Trophoblast cell (in vitro differentiated cells and primary cell): ENCODE measurements at regions not wholly inside any gene's neighbourhood (a gene's known extent, or its start where the extent isn't known, plus 50 kb on each side); places are given as distances from the start of the nearest gene placed in this dataset.

Experiments
- DNase-seq, 2 donors: peaks; one replicate each; pipeline ENCODE4 v3.0.0-alpha.2; 2016
- H2AFZ ChIP-seq: 2 replicates; pipeline ENCODE4 v1.6.1; 2013; ENCODE audit warnings: low read length, moderate library complexity, mild to moderate bottlenecking; ENCODE audit not compliant: insufficient read depth, poor library complexity
- H2AK5ac ChIP-seq: 2 replicates; pipeline ENCODE4 v1.6.1; 2013; ENCODE audit warnings: mild to moderate bottlenecking, low read length
- H2BK120ac ChIP-seq: 2 replicates; pipeline ENCODE4 v1.6.1; 2013; ENCODE audit warnings: low read length, mild to moderate bottlenecking, moderate library complexity; ENCODE audit not compliant: insufficient read depth, poor library complexity
- H2BK12ac ChIP-seq: 2 replicates; pipeline ENCODE4 v1.6.1; 2013; ENCODE audit warnings: mild to moderate bottlenecking, low read length, moderate library complexity
- H2BK5ac ChIP-seq: 2 replicates; pipeline ENCODE4 v1.6.1; 2013; ENCODE audit warnings: low read length, low read depth, moderate library complexity, mild to moderate bottlenecking; ENCODE audit not compliant: poor library complexity
- H3K14ac ChIP-seq: 2 replicates; pipeline ENCODE4 v1.6.1; 2013; ENCODE audit warnings: mild to moderate bottlenecking, low read length
- H3K18ac ChIP-seq: 2 replicates; pipeline ENCODE4 v1.6.1; 2013; ENCODE audit warnings: mild to moderate bottlenecking, low read length
- H3K23ac ChIP-seq: 2 replicates; pipeline ENCODE4 v1.6.1; 2013; ENCODE audit warnings: low read length
- H3K27ac ChIP-seq: 2 replicates; pipeline ENCODE4 v1.5.1; 2013; ENCODE audit warnings: low read depth, mild to moderate bottlenecking, inconsistent platforms, low read length, moderate library complexity
- H3K27me3 ChIP-seq: 2 replicates; pipeline ENCODE4 v1.6.1; 2013; ENCODE audit warnings: inconsistent platforms, mild to moderate bottlenecking, low read length, moderate library complexity; ENCODE audit not compliant: insufficient read depth
- H3K36me3 ChIP-seq, 2 experiments: 1 replicate in 1 of 2; 2 replicates in 1 of 2; pipeline ENCODE4 v1.6.1; 2013; ENCODE audit warnings: low read length in 2 of 2, mild to moderate bottlenecking in 2 of 2, moderate library complexity in 1 of 2; ENCODE audit not compliant: insufficient read depth in 2 of 2, control insufficient read depth in 1 of 2
- H3K4ac ChIP-seq: 2 replicates; pipeline ENCODE4 v1.6.1; 2013; ENCODE audit warnings: low read depth, mild to moderate bottlenecking, low read length, moderate library complexity
- H3K4me1 ChIP-seq, 2 experiments: 1 replicate in 1 of 2; 2 replicates in 1 of 2; pipeline ENCODE4 v1.6.1; 2013; ENCODE audit warnings: low read length in 2 of 2, mild to moderate bottlenecking in 2 of 2, moderate library complexity in 1 of 2; ENCODE audit not compliant: insufficient read depth in 2 of 2, control insufficient read depth in 1 of 2
- H3K4me2 ChIP-seq: 2 replicates; pipeline ENCODE4 v1.6.1; 2013; ENCODE audit warnings: inconsistent platforms, mild to moderate bottlenecking, low read length, moderate library complexity
- H3K4me3 ChIP-seq: 2 replicates; pipeline ENCODE4 v1.5.1; 2013; ENCODE audit warnings: mild to moderate bottlenecking, low read depth, low read length, inconsistent platforms
- H3K79me1 ChIP-seq: one replicate; pipeline ENCODE4 v1.6.1; 2013; ENCODE audit warnings: low read length
- H3K79me2 ChIP-seq: 2 replicates; pipeline ENCODE4 v1.6.1; 2013; ENCODE audit warnings: low read length, mild to moderate bottlenecking; ENCODE audit not compliant: control insufficient read depth, insufficient read depth, poor library complexity
- H3K9ac ChIP-seq: 2 replicates; pipeline ENCODE4 v1.6.1; 2013; ENCODE audit warnings: mild to moderate bottlenecking, low read length
- H3K9me3 ChIP-seq: 2 replicates; pipeline ENCODE4 v1.6.1; 2013; ENCODE audit warnings: low read depth, mild to moderate bottlenecking, control low read depth, inconsistent platforms, low read length; ENCODE audit not compliant: insufficient read depth
- H4K12ac ChIP-seq: 2 replicates; pipeline ENCODE4 v1.6.1; 2013; ENCODE audit warnings: low read depth, mild to moderate bottlenecking, low read length, moderate library complexity
- H4K8ac ChIP-seq: 2 replicates; pipeline ENCODE4 v1.6.1; 2013; ENCODE audit warnings: low read depth, mild to moderate bottlenecking, low read length, moderate library complexity
- H4K91ac ChIP-seq: one replicate; pipeline ENCODE4 v1.6.1; 2013; ENCODE audit warnings: low read depth, mild to moderate bottlenecking, low read length, moderate library complexity
- WGBS: extraction: QIAGEN DNeasy Blood & Tissue Kit; methylation state at CpG from one replicate; pipeline ENCODE4 v1.1.7; 2013; ENCODE audit warnings: missing lambda C conversion rate; ENCODE audit not compliant: insufficient read length, insufficient coverage; ENCODE audit errors: extremely low coverage; 5-methylcytosine and 5-hydroxymethylcytosine counted together

DNA sequence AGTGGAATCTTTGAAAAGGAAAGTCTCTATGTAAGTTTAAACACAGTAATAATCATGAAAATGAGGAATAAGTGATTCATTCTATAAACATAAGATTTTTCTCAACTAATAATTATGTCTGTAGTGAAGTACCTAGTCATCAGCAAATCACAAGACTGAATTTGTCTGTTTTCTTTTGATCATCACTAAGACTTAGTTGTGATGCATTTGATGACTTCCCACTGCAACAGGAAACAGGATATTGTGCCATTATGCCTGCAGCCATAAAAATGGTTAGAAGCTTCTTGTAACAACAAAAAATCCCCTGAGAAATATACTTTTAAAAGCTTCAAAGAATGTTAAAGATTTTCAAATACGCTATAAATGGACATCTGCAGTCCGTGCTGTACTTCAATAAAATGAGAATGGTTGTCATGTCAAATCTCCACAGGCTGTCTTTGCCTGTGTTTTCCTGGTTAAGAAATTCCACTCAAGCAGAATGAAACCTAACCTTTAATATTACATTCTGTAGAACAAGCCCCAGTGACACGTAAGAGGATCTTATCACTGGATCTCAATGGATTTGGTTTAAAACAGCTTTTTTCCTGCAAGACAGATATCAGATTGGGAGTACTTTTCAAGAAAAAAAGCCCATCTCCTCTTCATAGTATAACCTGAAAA lies 1262.3 kb upstream of the PHF14 start:
- H3K36me3 ChIP-seq: no peaks in the 10 kb centered on the region
- no peak for DNase-seq
- no peaks in the 10 kb centered on the region for H3K4me1 ChIP-seq
- no peak overlapping the region for H3K14ac ChIP-seq
- H3K23ac ChIP-seq: no peak overlapping the region
- H3K79me2 ChIP-seq: no peaks in the 10 kb centered on the region
- H3K4ac ChIP-seq: no peak overlapping the region
- no peaks in the 10 kb centered on the region for H3K79me1 ChIP-seq
- no peaks in the 10 kb centered on the region for H3K27me3 ChIP-seq
- WGBS: no CpG with 5 or more reads among the region's 3 CpGs
- no peak overlapping the region for H2BK12ac ChIP-seq
- no peak overlapping the region for H2AFZ ChIP-seq
- no peak overlapping the region for H3K4me2 ChIP-seq
- no peak overlapping the region for H2BK5ac ChIP-seq
- H3K9ac ChIP-seq: no peak overlapping the region
- no peak overlapping the region for H2AK5ac ChIP-seq
- no peak overlapping the region for H4K12ac ChIP-seq
- no peak overlapping the region for H4K8ac ChIP-seq
- no peak overlapping the region for H4K91ac ChIP-seq
- no peak overlapping the region for H3K4me3 ChIP-seq
- no peaks in the 10 kb centered on the region for H3K9me3 ChIP-seq
- H3K27ac ChIP-seq: no peak overlapping the region
- H3K18ac ChIP-seq: no peak overlapping the region
- H2BK120ac ChIP-seq: no peak overlapping the region

DNA sequence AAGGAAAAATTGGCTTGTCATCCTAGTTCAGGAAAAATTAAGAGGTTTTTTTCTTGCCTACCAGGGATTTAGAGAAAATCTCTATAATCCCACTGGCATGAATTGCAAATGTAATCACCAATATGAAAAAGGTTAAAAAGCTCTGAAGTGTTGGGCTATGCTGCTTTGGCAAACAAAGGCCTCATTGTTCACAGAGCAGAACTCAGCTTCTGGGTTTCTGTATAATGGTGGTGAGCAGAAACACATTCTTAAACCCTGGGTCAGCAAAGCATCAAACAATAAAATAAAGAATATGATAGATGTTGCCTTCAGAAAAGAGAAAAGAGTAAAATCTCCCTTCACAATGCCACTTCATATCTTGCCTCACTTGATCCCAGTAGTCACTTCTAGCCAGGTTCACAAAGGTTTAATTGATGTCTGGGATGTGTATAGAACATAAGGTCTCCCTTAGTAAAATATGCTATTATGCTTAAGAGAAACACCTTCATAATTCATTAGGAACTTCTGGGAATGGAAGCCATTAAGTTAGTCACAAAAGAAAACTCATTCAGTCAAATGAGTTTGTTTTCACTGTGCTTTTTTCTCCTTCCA lies 1255.5 kb upstream of the PHF14 start:
- Histone ChIP-seq H4K91ac (no peak overlapping the region), H2AK5ac (no peak overlapping the region), H2BK5ac (no peak overlapping the region), H3K4me3 (no peak overlapping the region), H3K36me3 (no peaks in the 10 kb centered on the region), H2BK120ac (no peak overlapping the region), H3K27ac (no peak overlapping the region), H3K4ac (no peak overlapping the region), H2AFZ (no peak overlapping the region), H3K9ac (no peak overlapping the region), H3K27me3 (no peaks in the 10 kb centered on the region), H3K18ac (no peak overlapping the region), H3K4me1 (no peaks in the 10 kb centered on the region), H3K14ac (no peak overlapping the region), H4K12ac (no peak overlapping the region), H3K9me3 (no peaks in the 10 kb centered on the region), H2BK12ac (no peak overlapping the region), H3K4me2 (no peak overlapping the region), H3K79me1 (no peaks in the 10 kb centered on the region), H3K79me2 (no peaks in the 10 kb centered on the region), H3K23ac (no peak overlapping the region), H4K8ac (no peak overlapping the region)
- no peak for DNase-seq

- H3K9me3 ChIP-seq: no peaks in the 10 kb centered on the region
- H2AFZ ChIP-seq: no peak overlapping the region
- no peak overlapping the region for H3K14ac ChIP-seq
- H2AK5ac ChIP-seq: no peak overlapping the region
- H3K27me3 ChIP-seq: no peaks in the 10 kb centered on the region
- no peaks in the 10 kb centered on the region for H3K79me1 ChIP-seq
- H4K12ac ChIP-seq: no peak overlapping the region
- H3K4me3 ChIP-seq: no peak overlapping the region
- no peaks in the 10 kb centered on the region for H3K79me2 ChIP-seq
- H3K4me2 ChIP-seq: no peak overlapping the region
- no peak overlapping the region for H3K27ac ChIP-seq
- no peak overlapping the region for H3K4ac ChIP-seq
- no peak overlapping the region for H4K91ac ChIP-seq
- no CpG with 5 or more reads among the region's 4 CpGs for WGBS
- H3K23ac ChIP-seq: no peak overlapping the region
- H2BK5ac ChIP-seq: no peak overlapping the region
- H3K36me3 ChIP-seq: no peaks in the 10 kb centered on the region
- H4K8ac ChIP-seq: no peak overlapping the region
- no peak overlapping the region for H2BK120ac ChIP-seq
- H3K4me1 ChIP-seq: no peaks in the 10 kb centered on the region
- no peak overlapping the region for H3K18ac ChIP-seq
- H2BK12ac ChIP-seq: no peak overlapping the region
- H3K9ac ChIP-seq: no peak overlapping the region
- DNase-seq: no peak
These were observed 1254.4 kb upstream of the PHF14 start for GRCh38 chr7:9719303-9719702.

DNA sequence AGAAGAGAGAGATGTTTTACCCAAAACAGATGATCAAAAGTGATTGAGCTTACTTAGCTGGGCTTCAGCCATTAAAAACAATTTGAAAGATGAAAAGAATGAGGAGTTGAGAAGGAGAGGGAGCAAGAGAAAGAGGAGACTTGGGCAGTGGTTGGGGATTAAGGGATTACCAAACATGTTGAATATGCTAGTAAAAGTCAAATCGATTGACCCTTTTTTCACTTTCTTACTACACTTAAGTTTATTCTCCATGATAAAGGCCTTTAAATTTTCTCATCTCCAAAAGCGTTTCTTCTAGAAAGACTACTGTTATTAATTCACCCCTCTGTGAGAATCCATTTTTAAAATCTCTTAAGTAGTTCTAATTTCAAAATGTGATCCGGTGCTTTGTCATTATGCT lies 1254.0 kb upstream of the PHF14 start:
- no peak overlapping the region for H3K4ac ChIP-seq
- H3K4me1 ChIP-seq: no peaks in the 10 kb centered on the region
- no peaks in the 10 kb centered on the region for H3K79me1 ChIP-seq
- no peak for DNase-seq
- no peak overlapping the region for H3K4me2 ChIP-seq
- H3K27me3 ChIP-seq: no peaks in the 10 kb centered on the region
- no peak overlapping the region for H4K91ac ChIP-seq
- no peak overlapping the region for H4K12ac ChIP-seq
- no peak overlapping the region for H3K14ac ChIP-seq
- no peak overlapping the region for H2AK5ac ChIP-seq
- H2BK12ac ChIP-seq: no peak overlapping the region
- no peak overlapping the region for H3K27ac ChIP-seq
- H2BK5ac ChIP-seq: no peak overlapping the region
- no peak overlapping the region for H3K9ac ChIP-seq
- no peak overlapping the region for H3K4me3 ChIP-seq
- WGBS: no CpG with 5 or more reads among the region's 3 CpGs
- H3K23ac ChIP-seq: no peak overlapping the region
- H2AFZ ChIP-seq: no peak overlapping the region
- no peaks in the 10 kb centered on the region for H3K9me3 ChIP-seq
- H2BK120ac ChIP-seq: no peak overlapping the region
- H3K18ac ChIP-seq: no peak overlapping the region
- no peaks in the 10 kb centered on the region for H3K36me3 ChIP-seq
- H4K8ac ChIP-seq: no peak overlapping the region
- no peaks in the 10 kb centered on the region for H3K79me2 ChIP-seq
